ENCODE measurements at regions not wholly inside any gene's neighbourhood (a gene's known extent, or its start where the extent isn't known, plus 50 kb on each side); places are given as distances from the start of the nearest gene placed in this dataset.
"Not testable (repeated sequence)": the region's sequence is repeated elsewhere in the genome, so short reads cannot be mapped to it uniquely, and the experiment has no call there.

DNA sequence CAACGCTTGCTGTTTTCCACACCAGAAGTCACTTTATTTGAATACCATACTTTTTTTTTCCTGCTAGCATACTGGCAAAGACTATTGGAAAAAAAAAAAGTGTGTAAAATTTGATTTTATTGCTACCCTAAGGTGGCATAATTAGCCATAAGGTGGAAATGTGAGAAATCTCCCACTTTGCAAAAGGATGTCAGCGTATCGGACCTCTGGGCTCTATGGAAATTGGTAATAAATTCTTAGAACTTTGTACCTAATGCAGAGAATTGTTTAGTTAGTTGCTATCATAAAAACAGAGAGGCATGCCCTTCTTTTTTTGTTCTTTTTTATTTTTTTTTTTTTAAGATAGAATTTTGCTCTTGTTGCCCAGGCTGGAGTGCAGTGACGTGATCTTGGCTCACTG is 63.7 kb upstream of the GMDS start:
- no peak for ATAC-seq
- H3K27me3 ChIP-seq (ENCODE audit: insufficient read depth in 3 of 3, low read length in 2 of 3), result no peaks in the 10 kb centered on the region
- H3K9me3 ChIP-seq, result no peaks in the 10 kb centered on the region
- H3K27ac ChIP-seq, result no peak overlapping the region
- no peak overlapping the region for H3K4me3 ChIP-seq
- no peaks in the 10 kb centered on the region for H3K36me3 ChIP-seq (ENCODE audit: insufficient read depth in 1 of 2, low read depth in 1 of 2)
- no peak for DNase-seq
- TF ChIP-seq CTCF (IDR thresholded peaks at IDR 0.05), result no peak
- no peaks in the 10 kb centered on the region for H3K4me1 ChIP-seq
- WGBS, 3 donors, result 95% methylated on average over 4 of the region's 4 CpGs
- intact Hi-C loops (cut with DNase I), result no loop called here

- H3K36me3 ChIP-seq (ENCODE audit: insufficient read depth in 1 of 2, low read depth in 1 of 2), result no peaks in the 10 kb centered on the region
- intact Hi-C loops (cut with DNase I), result no loop called here
- H3K4me3 ChIP-seq, result no peak overlapping the region
- WGBS, 3 donors, result 91 to 95% (median 93%) methylated on average over 3 of the region's 3 CpGs
- no peak overlapping the region for H3K27ac ChIP-seq
- no peak for TF ChIP-seq CTCF (IDR thresholded peaks at IDR 0.05)
- no peaks in the 10 kb centered on the region for H3K9me3 ChIP-seq
- no peak for DNase-seq
- H3K27me3 ChIP-seq (ENCODE audit: insufficient read depth in 3 of 3, low read length in 2 of 3), result no peaks in the 10 kb centered on the region
- no peaks in the 10 kb centered on the region for H3K4me1 ChIP-seq
- ATAC-seq, result no peak
Observed at GRCh38 chr6:2307799-2308198, 62.4 kb upstream of the GMDS start.

- Histone ChIP-seq H3K9me3 (no peaks in the 10 kb centered on the region), H3K27ac (no peak overlapping the region), H3K27me3 (ENCODE audit: insufficient read depth in 3 of 3, low read length in 2 of 3) (no peaks in the 10 kb centered on the region), H3K4me3 (no peak overlapping the region), H3K4me1 (no peaks in the 10 kb centered on the region), H3K36me3 (ENCODE audit: insufficient read depth in 1 of 2, low read depth in 1 of 2) (no peaks in the 10 kb centered on the region)
- no peak for DNase-seq
- intact Hi-C loops (cut with DNase I), result no loop called here
- 95 to 98% (median 96%) methylated on average over 5 of the region's 5 CpGs for WGBS, 3 donors
- no peak for ATAC-seq
- TF ChIP-seq CTCF (IDR thresholded peaks at IDR 0.05), result no peak
Observed at GRCh38 chr6:2305951-2306350, 60.5 kb upstream of the GMDS start.

DNA sequence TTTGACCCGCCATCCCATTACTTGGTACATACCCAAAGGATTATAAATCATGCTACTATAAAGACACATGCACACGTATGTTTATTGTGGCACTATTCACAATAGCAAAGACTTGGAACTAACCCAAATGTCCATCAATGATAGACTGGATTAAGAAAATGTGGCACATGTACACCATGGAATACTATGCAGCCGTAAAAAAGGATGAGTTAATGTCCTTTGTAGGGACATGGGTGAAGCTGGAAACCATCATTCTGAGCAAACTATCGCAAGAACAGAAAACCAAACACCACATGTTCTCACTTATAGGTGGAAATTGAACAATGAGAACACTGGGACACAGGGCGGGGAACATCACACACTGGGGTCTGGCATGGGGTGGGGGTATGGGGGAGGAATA is 57.1 kb upstream of the GMDS start:
- WGBS, 3 donors, result 92 to 97% (median 95%) methylated on average over 5 of the region's 5 CpGs
- H3K4me3 ChIP-seq; H3K27me3 ChIP-seq (ENCODE audit: insufficient read depth in 3 of 3, low read length in 2 of 3); DNase-seq; H3K36me3 ChIP-seq (ENCODE audit: insufficient read depth in 1 of 2, low read depth in 1 of 2); H3K9me3 ChIP-seq; H3K4me1 ChIP-seq; intact Hi-C loops (cut with DNase I); ATAC-seq; H3K27ac ChIP-seq: not testable (repeated sequence)

DNA sequence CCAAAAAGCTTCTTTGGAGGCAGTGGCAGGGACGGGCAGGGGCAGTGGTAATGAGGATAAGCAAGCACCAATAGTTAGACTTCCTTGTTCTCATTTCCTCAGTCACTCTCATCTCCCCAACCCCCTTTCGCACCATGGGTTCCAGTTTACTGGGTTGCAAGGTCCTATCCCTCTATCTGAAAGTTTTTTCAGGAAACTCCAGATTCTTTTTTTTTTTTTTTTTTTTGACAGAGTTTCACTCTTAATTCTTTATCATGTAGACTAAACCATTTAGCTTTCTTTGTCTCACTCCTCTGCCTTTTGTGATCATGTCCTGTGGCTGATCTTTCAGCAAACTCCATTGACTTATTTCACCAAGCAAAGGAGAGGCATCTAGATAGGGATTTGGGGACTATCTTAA is 51.4 kb upstream of the GMDS start:
- no peaks in the 10 kb centered on the region for H3K36me3 ChIP-seq (ENCODE audit: insufficient read depth in 1 of 2, low read depth in 1 of 2)
- DNase-seq (no peak), ATAC-seq (no peak)
- no peaks in the 10 kb centered on the region for H3K4me1 ChIP-seq
- no peak overlapping the region for H3K27ac ChIP-seq
- intact Hi-C loops (cut with DNase I), result no loop called here
- whole genome bisulfite sequencing, 3 donors, result 94 to 98% (median 96%) methylated on average over 2 of the region's 2 CpGs
- TF ChIP-seq CTCF (IDR thresholded peaks at IDR 0.05), result no peak
- peaks cover 7% of the 10 kb centered on the region for H3K9me3 ChIP-seq
- no peak overlapping the region for H3K4me3 ChIP-seq
- H3K27me3 ChIP-seq (ENCODE audit: insufficient read depth in 3 of 3, low read length in 2 of 3), result no peaks in the 10 kb centered on the region

All from psoas muscle (tissue), 7 donors.